ENCODE measurements at regions not wholly inside any gene's neighbourhood (a gene's known extent, or its start where the extent isn't known, plus 50 kb on each side); places are given as distances from the start of the nearest gene placed in this dataset.

DNA sequence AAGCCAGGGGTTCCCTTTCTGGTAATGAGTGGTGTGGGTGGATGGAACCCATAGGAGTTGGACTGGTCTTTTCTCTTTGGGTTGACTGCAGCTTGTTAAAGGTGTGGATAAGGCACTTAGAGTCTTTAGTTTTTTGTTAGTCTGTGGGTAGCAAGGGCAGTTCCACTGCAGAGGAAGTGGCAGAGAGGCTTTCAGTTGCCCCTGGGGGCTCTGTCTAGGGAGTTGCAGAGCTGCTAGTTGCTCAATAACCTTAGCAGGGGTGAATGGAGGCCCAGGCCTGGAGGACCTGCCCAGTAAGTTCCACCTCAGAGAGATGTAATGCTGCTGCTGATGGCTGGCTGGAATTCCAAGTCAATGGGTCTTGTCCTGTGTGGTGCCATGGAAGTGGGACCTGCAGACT is 282.6 kb upstream of the NDST4 start:
- no peaks in the 10 kb centered on the region for H3K9me2 ChIP-seq (replicated peaks; ENCODE audit: low read depth, low read length)
- no peaks in the 10 kb centered on the region for H3K79me2 ChIP-seq (ENCODE audit: insufficient read depth, low read length)

DNA sequence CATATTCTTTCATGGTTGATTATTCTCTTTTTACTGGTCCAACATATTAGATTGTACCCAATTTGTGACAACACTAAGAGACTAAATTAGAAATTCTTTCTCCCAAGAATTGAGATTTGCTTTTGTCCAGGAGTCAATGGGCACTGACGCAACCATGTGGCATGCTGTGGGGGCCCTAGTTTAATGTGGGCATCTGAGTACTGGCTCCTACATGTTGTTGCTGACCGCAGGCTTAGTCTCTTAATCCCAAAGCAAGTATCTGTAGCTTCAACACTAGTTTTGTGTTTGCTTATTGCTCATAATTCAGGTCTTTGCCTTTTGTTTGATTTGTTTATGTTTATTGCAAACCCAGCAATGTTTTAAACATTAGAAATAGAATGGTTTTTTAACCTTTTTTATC is 263.4 kb upstream of the NDST4 start:
- no peaks in the 10 kb centered on the region for H3F3A ChIP-seq (ENCODE audit: low read depth)
- no peaks in the 10 kb centered on the region for H3K4me1 ChIP-seq (ENCODE audit: insufficient read depth, low read length, poor library complexity, severe bottlenecking)
- H3K36me3 ChIP-seq (ENCODE audit: insufficient read depth, low read length) = no peaks in the 10 kb centered on the region
- no peaks in the 10 kb centered on the region for H4K20me1 ChIP-seq (ENCODE audit: insufficient read depth, low read length, poor library complexity, severe bottlenecking)
- TF ChIP-seq, protein P1, sequence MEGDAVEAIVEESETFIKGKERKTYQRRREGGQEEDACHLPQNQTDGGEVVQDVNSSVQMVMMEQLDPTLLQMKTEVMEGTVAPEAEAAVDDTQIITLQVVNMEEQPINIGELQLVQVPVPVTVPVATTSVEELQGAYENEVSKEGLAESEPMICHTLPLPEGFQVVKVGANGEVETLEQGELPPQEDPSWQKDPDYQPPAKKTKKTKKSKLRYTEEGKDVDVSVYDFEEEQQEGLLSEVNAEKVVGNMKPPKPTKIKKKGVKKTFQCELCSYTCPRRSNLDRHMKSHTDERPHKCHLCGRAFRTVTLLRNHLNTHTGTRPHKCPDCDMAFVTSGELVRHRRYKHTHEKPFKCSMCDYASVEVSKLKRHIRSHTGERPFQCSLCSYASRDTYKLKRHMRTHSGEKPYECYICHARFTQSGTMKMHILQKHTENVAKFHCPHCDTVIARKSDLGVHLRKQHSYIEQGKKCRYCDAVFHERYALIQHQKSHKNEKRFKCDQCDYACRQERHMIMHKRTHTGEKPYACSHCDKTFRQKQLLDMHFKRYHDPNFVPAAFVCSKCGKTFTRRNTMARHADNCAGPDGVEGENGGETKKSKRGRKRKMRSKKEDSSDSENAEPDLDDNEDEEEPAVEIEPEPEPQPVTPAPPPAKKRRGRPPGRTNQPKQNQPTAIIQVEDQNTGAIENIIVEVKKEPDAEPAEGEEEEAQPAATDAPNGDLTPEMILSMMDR (conservative IDR thresholded peaks at IDR 0.05; ENCODE audit: low read length) = no peak
- no peak for TF ChIP-seq EZH2phosphoT487 (IDR thresholded peaks at IDR 0.05; ENCODE audit: borderline replicate concordance)
- H2AFZ ChIP-seq (ENCODE audit: low read length) = no peak overlapping the region
- no peaks in the 10 kb centered on the region for H3K79me2 ChIP-seq (ENCODE audit: insufficient read depth, low read length)
- no peak overlapping the region for H3K4me3 ChIP-seq (ENCODE audit: low read length, poor library complexity, severe bottlenecking)
- no peaks in the 10 kb centered on the region for H3K27me3 ChIP-seq (ENCODE audit: insufficient read depth, low read length, poor library complexity, severe bottlenecking)
- no peak overlapping the region for H3K9ac ChIP-seq (ENCODE audit: low read depth, low read length, poor library complexity, severe bottlenecking)
- H3K9me2 ChIP-seq (replicated peaks; ENCODE audit: low read depth, low read length) = no peaks in the 10 kb centered on the region
- H3K4me2 ChIP-seq (ENCODE audit: low read depth, low read length, poor library complexity, severe bottlenecking) = no peak overlapping the region
- no peaks in the 10 kb centered on the region for H3K9me3 ChIP-seq (ENCODE audit: insufficient read depth, low read depth, low read length)

More for the DNA sequence above, 282.6 kb upstream of the NDST4 start:
- Histone ChIP-seq H4K20me1 (ENCODE audit: insufficient read depth, low read length, poor library complexity, severe bottlenecking) (no peaks in the 10 kb centered on the region), H3K4me3 (ENCODE audit: low read length, poor library complexity, severe bottlenecking) (no peak overlapping the region), H3K9ac (ENCODE audit: low read depth, low read length, poor library complexity, severe bottlenecking) (no peak overlapping the region), H3K9me3 (ENCODE audit: insufficient read depth, low read depth, low read length) (no peaks in the 10 kb centered on the region), H3K4me2 (ENCODE audit: low read depth, low read length, poor library complexity, severe bottlenecking) (no peak overlapping the region), H3K36me3 (ENCODE audit: insufficient read depth, low read length) (no peaks in the 10 kb centered on the region), H2AFZ (ENCODE audit: low read length) (no peak overlapping the region), H3K27me3 (ENCODE audit: insufficient read depth, low read length, poor library complexity, severe bottlenecking) (no peaks in the 10 kb centered on the region), H3K4me1 (ENCODE audit: insufficient read depth, low read length, poor library complexity, severe bottlenecking) (no peaks in the 10 kb centered on the region), H3F3A (ENCODE audit: low read depth) (no peaks in the 10 kb centered on the region)
- TF ChIP-seq EZH2phosphoT487 (IDR thresholded peaks at IDR 0.05; ENCODE audit: borderline replicate concordance) = no peak
- TF ChIP-seq, protein P1 (conservative IDR thresholded peaks at IDR 0.05; ENCODE audit: low read length) = no peak

DNA sequence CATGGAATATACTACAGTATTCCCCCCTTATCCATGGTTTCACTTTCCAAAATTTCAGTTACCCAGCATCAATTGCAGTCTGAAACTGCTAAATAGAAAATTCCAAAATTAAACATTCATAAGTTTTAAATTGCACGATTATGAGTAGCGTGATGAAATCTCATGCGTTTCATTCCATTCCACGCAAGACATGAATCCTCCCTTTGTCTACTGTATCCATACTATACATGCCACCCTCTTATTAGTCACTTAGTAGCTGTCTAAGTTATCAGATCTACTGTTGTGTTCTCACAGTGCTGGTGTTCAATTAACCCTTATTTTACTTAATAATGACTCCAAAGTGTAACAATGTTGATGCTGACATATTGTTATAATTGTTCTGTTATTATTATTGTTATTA is 261.2 kb upstream of the NDST4 start:
- TF ChIP-seq, protein P1 (conservative IDR thresholded peaks at IDR 0.05; ENCODE audit: low read length) = no peak
- no peak for TF ChIP-seq EZH2phosphoT487 (IDR thresholded peaks at IDR 0.05; ENCODE audit: borderline replicate concordance)
- H4K20me1 ChIP-seq (ENCODE audit: insufficient read depth, low read length, poor library complexity, severe bottlenecking) = no peaks in the 10 kb centered on the region
- no peaks in the 10 kb centered on the region for H3K9me3 ChIP-seq (ENCODE audit: insufficient read depth, low read depth, low read length)
- H3K79me2 ChIP-seq (ENCODE audit: insufficient read depth, low read length) = no peaks in the 10 kb centered on the region
- no peaks in the 10 kb centered on the region for H3F3A ChIP-seq (ENCODE audit: low read depth)
- H3K9ac ChIP-seq (ENCODE audit: low read depth, low read length, poor library complexity, severe bottlenecking) = no peak overlapping the region
- no peaks in the 10 kb centered on the region for H3K27me3 ChIP-seq (ENCODE audit: insufficient read depth, low read length, poor library complexity, severe bottlenecking)
- H3K4me2 ChIP-seq (ENCODE audit: low read depth, low read length, poor library complexity, severe bottlenecking) = no peak overlapping the region
- H3K4me1 ChIP-seq (ENCODE audit: insufficient read depth, low read length, poor library complexity, severe bottlenecking) = no peaks in the 10 kb centered on the region
- no peak overlapping the region for H2AFZ ChIP-seq (ENCODE audit: low read length)
- H3K4me3 ChIP-seq (ENCODE audit: low read length, poor library complexity, severe bottlenecking) = no peak overlapping the region
- H3K9me2 ChIP-seq (replicated peaks; ENCODE audit: low read depth, low read length) = no peaks in the 10 kb centered on the region
- H3K36me3 ChIP-seq (ENCODE audit: insufficient read depth, low read length) = no peaks in the 10 kb centered on the region
